HEK293 (cell line): ENCODE measurements at regions not wholly inside any gene's neighbourhood (a gene's known extent, or its start where the extent isn't known, plus 50 kb on each side); places are given as distances from the start of the nearest gene placed in this dataset.

Source experiments
- CTCF ChIP-seq: fragments of 450-650 bp; formaldehyde crosslinking; IDR thresholded peaks from 2 replicates; pipeline ENCODE4 v1.5.1; 2016; ENCODE audit warnings: missing biosample characterization, missing genetic modification characterization
- REST ChIP-seq: fragments of 450-650 bp; formaldehyde crosslinking; IDR thresholded peaks from 2 replicates; pipeline ENCODE4 v1.5.1; 2016; ENCODE audit warnings: missing biosample characterization, missing genetic modification characterization
- ZBTB20 ChIP-seq: fragments of 450-650 bp; formaldehyde crosslinking; IDR thresholded peaks from 2 replicates; pipeline ENCODE4 v1.5.1; 2016; ENCODE audit warnings: missing biosample characterization, missing genetic modification characterization
- ZBTB48 ChIP-seq: fragments of 450-650 bp; formaldehyde crosslinking; IDR thresholded peaks from 2 replicates; pipeline ENCODE4 v1.5.1; 2016; ENCODE audit warnings: missing biosample characterization, missing genetic modification characterization
- ZNF157 ChIP-seq: fragments of 450-650 bp; formaldehyde crosslinking; IDR thresholded peaks from 2 replicates; pipeline ENCODE4 v1.5.1; 2016; ENCODE audit warnings: missing biosample characterization, missing genetic modification characterization
- ZNF169 ChIP-seq: fragments of 450-650 bp; formaldehyde crosslinking; IDR thresholded peaks from 2 replicates; pipeline ENCODE4 v1.5.1; 2016; ENCODE audit warnings: missing biosample characterization, missing genetic modification characterization
- ZNF350 ChIP-seq: fragments of 450-650 bp; formaldehyde crosslinking; IDR thresholded peaks from 2 replicates; pipeline ENCODE4 v1.5.0; 2017; ENCODE audit warnings: missing biosample characterization, mild to moderate bottlenecking, missing genetic modification characterization
- ZNF510 ChIP-seq: fragments of 450-650 bp; formaldehyde crosslinking; IDR thresholded peaks from 2 replicates; pipeline ENCODE4 v1.5.1; 2018; ENCODE audit warnings: mild to moderate bottlenecking, missing genetic modification characterization, missing biosample characterization; ENCODE audit not compliant: insufficient replicate concordance
- ZNF639 ChIP-seq: fragments of 450-650 bp; formaldehyde crosslinking; IDR thresholded peaks from 2 replicates; pipeline ENCODE4 v1.5.1; 2016; ENCODE audit warnings: missing biosample characterization, missing genetic modification characterization
- ZNF645 ChIP-seq: fragments of 450-650 bp; formaldehyde crosslinking; IDR thresholded peaks from 2 replicates; pipeline ENCODE4; 2016; ENCODE audit warnings: missing biosample characterization, missing genetic modification characterization
- ZNF664 ChIP-seq: fragments of 450-650 bp; formaldehyde crosslinking; IDR thresholded peaks from 2 replicates; pipeline ENCODE4 v1.5.1; 2016; ENCODE audit warnings: missing biosample characterization, missing genetic modification characterization
- ZNF843 ChIP-seq: fragments of 450-650 bp; formaldehyde crosslinking; IDR thresholded peaks from 2 replicates; pipeline ENCODE4 v1.5.1; 2016; ENCODE audit warnings: missing biosample characterization, missing genetic modification characterization

- TF ChIP-seq ZNF350 (tag by site-specific recombination) (no peak), CTCF (tag by site-specific recombination) (no peak), ZNF664 (tag by site-specific recombination) (0 out of 2 replicates have a peak, but pooled peaks have one; percentile 22), ZNF645 (tag by site-specific recombination) (no peak), ZNF843 (no peak), ZNF157 (tag by site-specific recombination) (no peak), ZNF639 (no peak), ZBTB48 (no peak), ZBTB20 (tag by site-specific recombination) (no peak), REST (peak; percentile 56; the same call in 1 of the 2 replicates), ZNF169 (tag by site-specific recombination) (no peak), ZNF510 (tag by site-specific recombination) (peak; percentile 37)
Measured at GRCh38 chr1:82223091-82223490, 422.4 kb downstream of the ADGRL2 start.
